Endothelial cell of umbilical vein (primary cell): ENCODE measurements at regions not wholly inside any gene's neighbourhood (a gene's known extent, or its start where the extent isn't known, plus 50 kb on each side); places are given as distances from the start of the nearest gene placed in this dataset.
"Not testable (repeated sequence)": the region's sequence is repeated elsewhere in the genome, so short reads cannot be mapped to it uniquely, and the experiment has no call there.

Experiments
- BruUV-seq: library from RNA; stranded (reverse); fragments of 400-500 nt; replicated peaks from 2 replicates; lab custom pipeline; 2021; lab: Mats Ljungman, UMichigan
- CTCF ChIA-PET: fragments of 300-600, 350-600 bp; sonication (Branson Sonifier 250); formaldehyde crosslinking; loops from one replicate; lab custom pipeline; 2021; ENCODE audit warnings: antibody characterized with exemption, inconsistent platforms; lab: Charles Lee
- POLR2A ChIA-PET: fragments of 300-600, 350-600 bp; sonication (Branson Sonifier 250); formaldehyde crosslinking; loops from one replicate; lab custom pipeline; 2021; ENCODE audit warnings: antibody characterized with exemption, inconsistent platforms; lab: Charles Lee
- DNase-seq: peaks from one replicate; pipeline ENCODE4 v3.0.0-alpha.2; 2011; ENCODE audit warnings: low read depth, low spot score
- FAIRE-seq: peaks from 2 replicates; lab custom pipeline; 2011; peaks lifted over from hg19 to GRCh38; lab: Jason Lieb, UNC
- H2AFZ ChIP-seq: 2 replicates; pipeline ENCODE4 v1.6.0; 2012; ENCODE audit warnings: low read depth, low read length, control low read depth, inconsistent platforms
- H3K27ac ChIP-seq: 2 replicates; pipeline ENCODE4 v1.5.1; 2011; ENCODE audit warnings: low read depth, mild to moderate bottlenecking, control low read depth, low read length, moderate library complexity; ENCODE audit not compliant: insufficient read depth
- H3K27me3 ChIP-seq, 2 experiments: 2 replicates each; pipeline versions ENCODE4 v1.6.0 to v1.6.1; 2011; ENCODE audit warnings: low read length in 2 of 2, mixed read lengths in 1 of 2; ENCODE audit not compliant: control insufficient read depth in 2 of 2, insufficient read depth in 2 of 2
- H3K36me3 ChIP-seq, 2 experiments: 2 replicates in 1 of 2; 3 replicates in 1 of 2; pipeline ENCODE4 v1.5.1; 2011; ENCODE audit warnings: low read length in 2 of 2, mild to moderate bottlenecking in 1 of 2, moderate library complexity in 1 of 2; ENCODE audit not compliant: control insufficient read depth in 2 of 2, insufficient read depth in 2 of 2; ENCODE audit errors: extremely low read depth in 1 of 2
- H3K4me1 ChIP-seq: 3 replicates; pipeline ENCODE4 v1.5.1; 2011; ENCODE audit warnings: mild to moderate bottlenecking, low read length; ENCODE audit not compliant: control insufficient read depth, insufficient read depth; ENCODE audit errors: extremely low read depth
- H3K4me2 ChIP-seq: 2 replicates; pipeline ENCODE4 v1.6.1; 2011; ENCODE audit warnings: low read length, control low read depth, mixed read lengths; ENCODE audit not compliant: insufficient read depth
- H3K4me3 ChIP-seq, 3 experiments: fragments of 200-600 bp in 1 of 3; sonication (generic), shearing (Covaris generic) in 1 of 3; replicated peaks in 1 of 3; 2 replicates each; pipeline ENCODE4 v1.5.1; 2011 to 2016; ENCODE audit warnings: control low read depth in 3 of 3, low read length in 3 of 3, mild to moderate bottlenecking in 2 of 3, inconsistent platforms in 1 of 3, low read depth in 1 of 3, moderate library complexity in 1 of 3; ENCODE audit not compliant: insufficient read depth in 1 of 3
- H3K79me2 ChIP-seq: 2 replicates; pipeline ENCODE4 v1.6.0; 2012; ENCODE audit warnings: low read length, inconsistent platforms; ENCODE audit not compliant: control insufficient read depth, insufficient read depth
- H3K9ac ChIP-seq: replicated peaks from 2 replicates; pipeline ENCODE3; 2011; ENCODE audit warnings: low read length, control low read depth; ENCODE audit not compliant: insufficient read depth; ENCODE audit errors: extremely low read depth
- H3K9me1 ChIP-seq: replicated peaks from 3 replicates; pipeline ENCODE4 v1.6.0; 2011; ENCODE audit warnings: mild to moderate bottlenecking, low read length; ENCODE audit not compliant: control insufficient read depth, insufficient read depth; ENCODE audit errors: extremely low read depth
- H3K9me3 ChIP-seq: replicated peaks from 2 replicates; pipeline ENCODE4 v1.5.1; 2012; ENCODE audit warnings: low read length, inconsistent platforms; ENCODE audit not compliant: control insufficient read depth, insufficient read depth
- H4K20me1 ChIP-seq: replicated peaks from 2 replicates; pipeline ENCODE3; 2011; ENCODE audit warnings: mild to moderate bottlenecking, low read length; ENCODE audit not compliant: control insufficient read depth, insufficient read depth; ENCODE audit errors: extremely low read depth
- CTCF ChIP-seq, 2 donors: IDR thresholded peaks; 1 replicate in 1 of 2; 2 replicates in 1 of 2; pipeline ENCODE4 v1.5.1; 2011; ENCODE audit warnings: low read length in 2 of 2, mild to moderate bottlenecking in 2 of 2, moderate library complexity in 2 of 2, control low read depth in 1 of 2, inconsistent platforms in 1 of 2, low read depth in 1 of 2; ENCODE audit not compliant: insufficient read depth in 1 of 2; ENCODE audit errors: extremely low read depth in 1 of 2
- EZH2 ChIP-seq: IDR thresholded peaks from 2 replicates; pipeline ENCODE4 v1.6.1; 2012; ENCODE audit warnings: borderline replicate concordance, low read depth, mild to moderate bottlenecking, moderate library complexity, low read length, inconsistent platforms; ENCODE audit not compliant: severe bottlenecking
- FOS ChIP-seq: IDR thresholded peaks from 2 replicates; pipeline ENCODE4 v1.6.1; 2011; ENCODE audit warnings: mild to moderate bottlenecking, low read length, moderate library complexity, borderline replicate concordance; ENCODE audit not compliant: insufficient read depth
- GATA2 ChIP-seq: IDR thresholded peaks from 2 replicates; pipeline ENCODE4 v1.7.0; 2011; ENCODE audit warnings: low read depth, mild to moderate bottlenecking, moderate library complexity, mixed read lengths, low read length; ENCODE audit not compliant: insufficient read length, insufficient read depth
- JUN ChIP-seq: IDR thresholded peaks from 2 replicates; pipeline ENCODE4 v1.6.1; 2011; ENCODE audit warnings: borderline replicate concordance, low read depth; ENCODE audit not compliant: insufficient read length, insufficient read depth
- MAX ChIP-seq: IDR thresholded peaks from 2 replicates; pipeline ENCODE4 v1.6.1; 2011; ENCODE audit not compliant: insufficient read depth, insufficient read length
- MYC ChIP-seq: IDR thresholded peaks from one replicate; pipeline ENCODE4 v1.6.1; 2011; ENCODE audit warnings: mild to moderate bottlenecking, low read depth, low read length
- POLR2A ChIP-seq: IDR thresholded peaks from 2 replicates; pipeline ENCODE4 v1.6.1; 2012; ENCODE audit warnings: low read depth, mild to moderate bottlenecking, control low read depth, low read length
- POLR2AphosphoS5 ChIP-seq: IDR thresholded peaks from 2 replicates; pipeline ENCODE4 v1.6.1; 2012; ENCODE audit warnings: low read depth, mild to moderate bottlenecking, control low read depth, low read length, moderate library complexity; ENCODE audit not compliant: insufficient read depth
- dilution Hi-C: fragments of 300-500 bp; cut with MboI; formaldehyde crosslinking; loops from one replicate; pipeline ENCODE4 v1.15.0; 2019; ENCODE audit warnings: low sequenced_read_pairs; ENCODE audit not compliant: extremely low pct_ligation_motif_present
- intact Hi-C: fragments of 100-400 bp; cut with micrococcal nuclease; formaldehyde crosslinking; loops from one replicate; pipeline ENCODE4 v1.10.0; 2022

GRCh38 chr13:68890101-68890500, 1217.5 kb upstream of the ATXN8OS start:
- H3K4me1 ChIP-seq, H3K27me3 ChIP-seq, H3K9ac ChIP-seq, H4K20me1 ChIP-seq, H3K9me3 ChIP-seq, intact Hi-C loops, DNase-seq, H3K4me2 ChIP-seq, H2AFZ ChIP-seq, dilution Hi-C loops, POLR2A ChIA-PET, H3K36me3 ChIP-seq, BruUV-seq, H3K4me3 ChIP-seq, H3K9me1 ChIP-seq, H3K27ac ChIP-seq, FAIRE-seq, H3K79me2 ChIP-seq, CTCF ChIA-PET: not testable (repeated sequence)

- no peaks in the 10 kb centered on the region for H3K4me1 ChIP-seq
- H4K20me1 ChIP-seq = no peaks in the 10 kb centered on the region
- TF ChIP-seq FOS = no peak
- TF ChIP-seq POLR2AphosphoS5 = no peak
- no peak for TF ChIP-seq JUN
- TF ChIP-seq POLR2A = no peak
- no peak for TF ChIP-seq MYC
- no peak for TF ChIP-seq GATA2
- no peak for TF ChIP-seq EZH2
- no peak for TF ChIP-seq MAX
- TF ChIP-seq CTCF (IDR thresholded peaks at IDR 0.05; ENCODE audit: extremely low read depth in 1 of 2, insufficient read depth in 1 of 2, low read depth in 1 of 2, low read length in 2 of 2) = no peak
- no peaks in the 10 kb centered on the region for H3K79me2 ChIP-seq
- CTCF ChIA-PET = no interaction called here
- no TSS peak for BruUV-seq
- no peak overlapping the region for H2AFZ ChIP-seq
- no peak for DNase-seq
- no peak overlapping the region for H3K4me2 ChIP-seq
- FAIRE-seq = no peak
- intact Hi-C loops = no loop called here
- no peak overlapping the region for H3K27ac ChIP-seq
- POLR2A ChIA-PET = no interaction called here
- H3K36me3 ChIP-seq = no peaks in the 10 kb centered on the region
- H3K27me3 ChIP-seq = no peaks in the 10 kb centered on the region
- dilution Hi-C loops = no loop called here
- H3K9me3 ChIP-seq = no peaks in the 10 kb centered on the region
- no peak overlapping the region for H3K4me3 ChIP-seq
- no peak overlapping the region for H3K9ac ChIP-seq
- no peaks in the 10 kb centered on the region for H3K9me1 ChIP-seq
Observed at GRCh38 chr13:68888832-68889231, 1218.8 kb upstream of the ATXN8OS start.
